ENCODE measurements at regions not wholly inside any gene's neighbourhood (a gene's known extent, or its start where the extent isn't known, plus 50 kb on each side); places are given as distances from the start of the nearest gene placed in this dataset.
"Not testable (repeated sequence)": the region's sequence is repeated elsewhere in the genome, so short reads cannot be mapped to it uniquely, and the experiment has no call there.

DNA sequence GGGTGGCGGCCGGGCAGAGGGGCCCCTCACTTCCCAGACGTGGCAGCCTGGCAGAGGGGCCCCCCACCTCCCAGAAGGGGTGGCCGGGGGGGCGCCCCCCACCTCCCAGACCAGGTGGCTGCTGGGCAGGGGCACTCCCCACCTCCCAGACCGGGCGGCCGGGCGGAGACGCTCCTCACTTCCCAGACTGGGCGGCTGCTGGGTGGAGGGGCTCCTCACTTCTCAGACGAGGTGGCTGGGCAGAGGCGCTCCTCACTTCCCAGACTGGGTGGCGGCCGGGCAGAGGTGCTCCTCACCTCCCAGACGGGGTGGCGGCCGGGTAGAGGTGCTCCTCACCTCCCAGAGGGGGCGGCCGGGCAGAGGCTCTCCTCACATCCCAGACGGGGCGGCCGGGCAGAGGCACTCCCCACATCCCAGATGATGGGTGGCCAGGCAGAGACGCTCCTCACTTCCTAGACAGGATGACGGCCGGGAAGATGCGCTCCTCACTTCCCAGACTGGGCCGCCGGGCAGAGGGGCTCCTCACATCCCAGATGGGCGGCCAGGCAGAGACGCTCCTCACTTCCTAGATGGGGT, 303.2 kb upstream of the DIPK2B start:
- DNase-seq (ENCODE audit: low read depth in 2 of 2), result not testable (repeated sequence)

DNA sequence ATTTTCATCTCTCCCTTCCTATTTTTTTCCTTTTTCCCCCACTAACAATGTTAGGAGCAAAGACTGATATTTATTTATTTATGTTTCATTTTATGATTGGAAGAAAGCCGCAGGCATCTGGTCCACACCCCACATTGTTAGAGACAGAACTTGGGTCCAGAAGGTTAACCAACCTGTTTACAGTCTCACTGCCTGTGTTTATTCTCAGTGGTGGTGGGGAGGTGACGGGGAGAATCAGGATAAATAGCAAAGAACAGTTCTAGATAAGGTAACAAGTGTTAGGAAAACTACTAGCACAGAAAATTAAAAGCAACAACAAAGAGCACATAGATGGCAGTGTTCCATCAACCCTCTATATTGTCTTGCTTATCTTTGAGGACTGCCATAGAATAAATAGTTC, 301.7 kb upstream of the DIPK2B start:
- no peak for DNase-seq (ENCODE audit: low read depth in 2 of 2)

DNA sequence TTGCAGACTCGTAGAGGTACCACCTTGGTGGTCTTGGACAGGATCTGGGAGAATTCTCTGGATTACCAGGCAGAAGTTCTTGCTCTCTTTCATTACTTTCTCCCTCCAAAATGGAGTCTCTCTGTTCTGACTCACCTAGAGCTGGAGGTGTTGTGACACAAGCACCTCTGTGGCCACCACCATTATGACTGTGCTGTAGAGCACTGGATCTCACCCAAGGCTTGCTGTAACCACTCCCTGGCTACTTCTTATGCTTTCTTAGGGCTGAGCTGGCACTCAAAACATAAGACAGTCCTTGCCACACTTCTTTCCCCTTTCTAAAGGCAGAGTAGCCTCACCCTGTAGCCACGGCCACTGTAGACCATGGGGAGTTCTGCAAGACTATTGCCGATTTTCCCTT, 296.6 kb upstream of the DIPK2B start:
- DNase-seq (ENCODE audit: low read depth in 2 of 2), result no peak

- no peak for DNase-seq (ENCODE audit: low read depth in 2 of 2)
These were observed 285.0 kb upstream of the DIPK2B start for GRCh38 chrX:45485719-45486118.

DNA sequence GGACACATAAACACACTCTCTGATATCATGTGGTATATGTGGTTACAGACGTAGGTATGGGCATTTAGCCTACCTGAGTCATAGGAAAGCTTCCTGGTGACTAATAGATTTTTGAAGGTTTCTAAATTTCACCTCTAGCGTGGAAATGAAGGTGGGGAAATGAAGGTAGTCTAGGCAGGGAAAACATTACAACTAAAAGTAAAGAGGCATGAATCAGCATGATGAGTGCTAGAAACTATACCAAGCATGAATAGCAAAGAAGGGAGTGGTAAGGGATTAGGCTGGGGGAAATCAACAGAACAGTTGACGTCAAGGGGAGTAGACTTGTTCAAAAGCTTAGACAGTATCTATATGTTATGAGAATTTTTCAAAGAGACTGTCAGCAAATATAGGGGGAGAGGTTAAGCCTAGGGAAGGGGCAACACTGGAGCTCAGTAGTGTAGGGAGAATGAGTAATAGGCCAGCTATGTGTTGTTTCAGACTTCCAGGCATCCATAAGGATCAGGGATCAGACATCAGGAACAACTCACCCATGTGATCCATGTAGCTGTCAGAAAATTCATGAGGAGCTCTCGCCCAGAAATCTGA, 279.3 kb upstream of the DIPK2B start:
- DNase-seq (ENCODE audit: low read depth in 2 of 2), result no peak

GRCh38 chrX:45479196-45479834, 278.6 kb upstream of the DIPK2B start:
- DNase-seq (ENCODE audit: low read depth in 2 of 2), result no peak

GRCh38 chrX:45472968-45473367, 272.3 kb upstream of the DIPK2B start:
- DNase-seq (ENCODE audit: low read depth in 2 of 2), result no peak

GRCh38 chrX:45467537-45467936, 266.9 kb upstream of the DIPK2B start:
- not testable (repeated sequence) for DNase-seq (ENCODE audit: low read depth in 2 of 2)

GRCh38 chrX:45455732-45456131, 255.1 kb upstream of the DIPK2B start:
- not testable (repeated sequence) for DNase-seq (ENCODE audit: low read depth in 2 of 2)

DNA sequence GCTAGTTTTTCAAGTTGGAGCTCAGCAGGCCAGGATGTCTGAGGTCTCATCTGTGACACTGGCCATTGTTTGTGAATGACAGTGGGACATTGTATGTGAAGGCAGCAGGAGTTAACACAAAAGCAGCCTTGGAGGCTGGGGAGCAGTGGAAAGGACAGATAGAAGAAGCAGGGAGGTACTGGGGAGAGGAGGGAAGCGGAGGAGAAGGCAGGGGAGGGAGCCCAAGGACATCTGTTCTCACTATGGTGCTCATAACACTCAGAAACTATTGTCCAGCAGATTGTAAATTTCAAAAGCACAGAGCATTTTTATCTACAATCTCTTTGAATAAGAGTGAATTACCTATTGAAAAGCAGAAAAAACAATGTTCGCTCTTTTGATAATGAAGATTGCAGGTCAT, 253.6 kb upstream of the DIPK2B start:
- DNase-seq (ENCODE audit: low read depth in 2 of 2), result no peak

GRCh38 chrX:45449982-45450381, 249.3 kb upstream of the DIPK2B start:
- no peak for DNase-seq (ENCODE audit: low read depth in 2 of 2)

- DNase-seq (ENCODE audit: low read depth in 2 of 2), result no peak
These were observed 247.3 kb upstream of the DIPK2B start for GRCh38 chrX:45447995-45448394.

DNA sequence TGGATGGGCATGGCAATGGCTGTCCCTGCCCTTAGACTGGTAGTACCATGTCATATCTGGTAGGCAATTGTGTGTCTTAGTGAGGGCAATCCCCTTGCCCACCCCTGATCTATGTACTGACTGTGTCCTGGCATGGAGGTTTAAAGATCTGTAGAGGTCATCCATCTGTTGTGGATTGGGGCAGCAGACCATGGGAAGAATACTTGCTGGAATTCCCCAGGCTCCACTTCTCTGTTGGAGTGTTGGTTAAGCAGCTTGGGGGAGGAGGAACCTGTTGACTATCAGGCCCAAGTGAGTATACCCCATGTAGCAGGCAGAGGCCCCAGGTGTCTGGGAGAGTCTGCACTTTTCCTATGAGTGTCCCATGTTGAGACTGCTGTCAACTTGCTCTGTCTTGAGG, 246.7 kb upstream of the DIPK2B start:
- no peak for DNase-seq (ENCODE audit: low read depth in 2 of 2)

DNA sequence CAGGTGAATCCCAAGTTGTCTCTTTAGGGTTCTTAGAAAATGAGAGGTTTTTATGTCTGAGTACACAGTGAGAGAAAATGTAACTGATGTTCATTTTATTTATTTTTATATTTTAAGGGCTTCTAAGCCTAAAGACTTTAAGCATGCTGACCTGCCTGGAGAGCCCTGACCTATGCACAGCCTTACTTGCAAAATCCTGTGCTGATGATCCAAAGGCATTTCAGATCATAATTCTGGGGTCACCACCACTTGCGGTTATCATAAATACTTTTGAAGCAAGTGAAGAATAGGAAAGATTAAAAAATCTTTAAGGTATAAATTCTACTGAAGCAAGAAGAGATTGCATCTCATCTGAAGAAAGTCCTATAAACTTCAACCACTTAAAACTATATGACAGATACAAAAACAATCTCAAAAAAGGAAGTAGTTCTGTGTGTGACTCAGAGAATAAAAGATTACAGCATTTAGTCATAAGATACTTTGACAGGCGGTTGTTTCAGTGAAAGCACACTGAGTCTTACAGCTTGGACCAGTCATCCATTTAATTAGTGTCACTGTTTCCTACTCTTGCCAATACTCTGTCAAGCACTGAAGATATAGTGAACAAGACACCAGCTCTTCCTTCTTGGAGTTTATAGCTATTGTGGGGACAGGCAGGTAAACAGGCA, 245.2 kb upstream of the DIPK2B start:
- DNase-seq (ENCODE audit: low read depth in 2 of 2), result no peak

DNA sequence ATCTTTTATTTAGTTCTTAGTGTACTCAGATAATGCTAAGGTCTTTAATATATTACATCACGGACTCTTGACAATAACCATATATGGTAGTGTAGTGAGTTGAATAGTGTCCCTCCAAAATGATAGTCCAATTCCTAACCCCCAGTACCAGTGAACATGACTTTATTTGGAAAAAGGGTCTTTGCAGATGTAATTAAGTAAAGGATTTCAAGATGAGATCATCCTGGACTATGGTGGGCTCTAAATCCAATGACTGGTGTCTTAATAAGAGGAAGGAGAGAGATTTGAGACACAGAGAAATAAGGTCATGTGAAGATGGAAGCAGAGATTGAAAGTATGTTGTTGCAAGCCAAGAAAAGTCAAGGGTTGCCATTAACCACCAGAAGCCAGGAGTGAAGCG, 236.5 kb upstream of the DIPK2B start:
- no peak for DNase-seq (ENCODE audit: low read depth in 2 of 2)

DNA sequence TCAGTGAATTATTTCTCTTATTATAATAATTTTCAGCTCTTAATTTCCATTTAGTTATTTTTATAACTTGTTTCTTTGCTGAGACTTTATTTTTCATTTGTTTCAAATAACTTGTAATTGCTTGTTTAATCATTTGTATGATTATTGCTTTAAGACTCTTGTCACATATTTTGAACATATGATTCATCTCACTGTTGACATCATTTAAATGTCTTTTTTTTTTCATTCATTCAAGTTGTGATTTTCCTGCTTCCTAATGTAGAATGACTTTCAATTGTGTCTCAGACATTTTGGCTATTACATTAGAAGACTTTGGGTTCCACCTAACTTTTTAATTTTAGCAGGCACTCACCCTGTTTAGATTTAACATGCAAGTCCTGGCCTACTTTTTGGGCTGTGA, 234.8 kb upstream of the DIPK2B start:
- DNase-seq (ENCODE audit: low read depth in 2 of 2), result no peak

GRCh38 chrX:45434231-45434630, 233.6 kb upstream of the DIPK2B start:
- no peak for DNase-seq (ENCODE audit: low read depth in 2 of 2)

DNA sequence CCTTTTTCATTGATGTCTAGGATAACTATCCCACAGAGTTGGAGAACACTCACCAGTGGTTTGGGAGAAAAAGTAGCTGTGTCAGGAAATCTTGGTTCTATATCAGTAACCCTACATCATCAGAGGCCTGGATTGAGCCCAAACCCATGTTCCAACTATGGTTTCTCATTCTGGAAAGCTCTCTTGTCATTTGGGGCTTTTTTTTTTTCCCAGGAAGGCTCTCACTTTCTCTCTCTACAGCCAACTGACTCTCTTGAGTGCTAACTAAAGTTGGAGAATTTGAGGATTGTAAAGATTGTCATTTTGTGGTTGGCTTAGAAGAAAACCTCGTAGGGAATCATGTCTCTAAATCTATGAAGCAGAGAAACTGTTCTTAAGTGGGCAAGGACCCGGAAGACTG, 228.2 kb upstream of the DIPK2B start:
- DNase-seq (ENCODE audit: low read depth in 2 of 2), result no peak

GRCh38 chrX:45424326-45424725, 223.7 kb upstream of the DIPK2B start:
- DNase-seq (ENCODE audit: low read depth in 2 of 2), result no peak

- DNase-seq (ENCODE audit: low read depth in 2 of 2), result no peak
These were observed 221.7 kb upstream of the DIPK2B start for GRCh38 chrX:45422216-45422925.

DNA sequence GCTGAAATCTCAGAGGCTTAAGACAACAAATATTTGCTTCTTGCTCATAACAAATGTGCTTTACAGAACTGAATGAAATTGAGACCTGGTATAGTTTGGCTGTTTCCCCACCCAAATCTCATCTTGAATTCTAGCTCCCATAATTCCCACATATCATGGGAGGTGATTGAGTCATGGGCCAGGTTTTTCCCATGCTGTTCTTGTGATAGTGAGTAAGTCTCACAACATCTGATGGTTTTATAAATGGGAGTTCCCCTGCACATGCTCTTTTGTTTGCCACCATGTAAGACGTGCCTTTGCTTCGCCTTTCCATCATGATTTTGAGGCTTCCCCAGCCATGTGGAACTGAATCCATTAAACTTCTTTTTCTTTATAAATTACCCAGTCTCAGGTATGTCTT, 221.1 kb upstream of the DIPK2B start:
- DNase-seq (ENCODE audit: low read depth in 2 of 2), result no peak

- no peak for DNase-seq (ENCODE audit: low read depth in 2 of 2)
These were observed 203.5 kb upstream of the DIPK2B start for GRCh38 chrX:45404206-45404605.

All from stimulated activated CD4-positive, alpha-beta T cell treated with anti-CD3 and anti-CD28 coated beads, Interleukin-12 subunit alpha, Interleukin-12 subunit beta, amount 100 ng/mL, for 24 hours (primary cell).